HEK293 (cell line): ENCODE measurements at regions not wholly inside any gene's neighbourhood (a gene's known extent, or its start where the extent isn't known, plus 50 kb on each side); places are given as distances from the start of the nearest gene placed in this dataset.

ENCODE experiments used
- CTCF ChIA-PET: fragments of 350-600 bp; formaldehyde crosslinking; extraction: SDS; loops from one replicate; lab custom pipeline; 2021; ENCODE audit warnings: antibody characterized with exemption; lab: Yijun Ruan, JAX
- POLR2A ChIA-PET: fragments of 300-600 bp; formaldehyde crosslinking; extraction: SDS; loops from one replicate; lab custom pipeline; 2020; ENCODE audit warnings: antibody characterized with exemption, inconsistent platforms; lab: Yijun Ruan, JAX
- H3K27ac ChIP-seq: fragments of 200-500 bp; sonication (Bioruptor generic); 2 replicates; pipeline ENCODE4 v1.5.1; 2014; ENCODE audit warnings: low read depth, low read length, control low read depth, inconsistent platforms; ENCODE audit errors: extremely low read depth
- H3K36me3 ChIP-seq, 2 experiments: fragments of 200-500 bp in 1 of 2; sonication (Bioruptor generic) in 1 of 2; 1 replicate in 1 of 2; 2 replicates in 1 of 2; pipeline ENCODE4 v1.5.1; 2014 to 2017; ENCODE audit warnings: inconsistent platforms in 2 of 2, low read length in 2 of 2; ENCODE audit not compliant: control insufficient read depth in 2 of 2, insufficient read depth in 1 of 2
- H3K4me1 ChIP-seq: fragments of 200-500 bp; sonication (Bioruptor generic); 2 replicates; pipeline ENCODE4 v1.5.1; 2014; ENCODE audit warnings: mild to moderate bottlenecking, low read length, inconsistent platforms; ENCODE audit not compliant: control insufficient read depth, insufficient read depth
- H3K4me3 ChIP-seq: 2 replicates; pipeline ENCODE4 v1.5.1; 2011; ENCODE audit warnings: low read depth, mild to moderate bottlenecking, control low read depth, low read length, moderate library complexity
- H3K9me3 ChIP-seq: fragments of 200-500 bp; sonication (Bioruptor generic); 2 replicates; pipeline ENCODE4 v1.5.1; 2014; ENCODE audit warnings: low read depth, low read length, inconsistent platforms; ENCODE audit not compliant: control insufficient read depth, insufficient read depth
- ATF2 ChIP-seq: fragments of 450-650 bp; formaldehyde crosslinking; IDR thresholded peaks from 2 replicates; pipeline ENCODE4 v1.5.1; 2016; ENCODE audit warnings: missing biosample characterization, missing genetic modification characterization, low read depth
- GFI1B ChIP-seq: fragments of 450-650 bp; formaldehyde crosslinking; IDR thresholded peaks from 2 replicates; pipeline ENCODE4 v1.5.1; 2016; ENCODE audit warnings: missing biosample characterization, missing genetic modification characterization
- GLIS1 ChIP-seq: fragments of 450-650 bp; formaldehyde crosslinking; IDR thresholded peaks from 2 replicates; pipeline ENCODE4 v1.5.1; 2016; ENCODE audit warnings: missing biosample characterization, missing genetic modification characterization
- IKZF3 ChIP-seq: fragments of 450-650 bp; IDR thresholded peaks from 2 replicates; pipeline ENCODE4 v1.5.0; 2018; ENCODE audit warnings: missing biosample characterization, mild to moderate bottlenecking, missing genetic modification characterization, moderate library complexity
- KLF9 ChIP-seq: fragments of 450-650 bp; formaldehyde crosslinking; IDR thresholded peaks from 2 replicates; pipeline ENCODE4 v1.5.1; 2016; ENCODE audit warnings: missing biosample characterization, missing genetic modification characterization, low read depth
- MEIS1 ChIP-seq: sonication (generic); formaldehyde crosslinking; IDR thresholded peaks from 2 replicates; pipeline ENCODE4 v1.8.1; 2022; ENCODE audit warnings: missing genetic modification reagents, mild to moderate bottlenecking, borderline replicate concordance
- MZF1 ChIP-seq: fragments of 450-650 bp; formaldehyde crosslinking; IDR thresholded peaks from 2 replicates; pipeline ENCODE4 v1.5.1; 2017; ENCODE audit warnings: missing biosample characterization, missing genetic modification characterization, borderline replicate concordance
- SCRT1 ChIP-seq: fragments of 450-650 bp; formaldehyde crosslinking; IDR thresholded peaks from 2 replicates; pipeline ENCODE4 v1.5.1; 2016; ENCODE audit warnings: missing biosample characterization, missing genetic modification characterization, borderline replicate concordance
- ZNF26 ChIP-seq: fragments of 450-650 bp; formaldehyde crosslinking; IDR thresholded peaks from 2 replicates; pipeline ENCODE4 v1.5.1; 2016; ENCODE audit warnings: missing biosample characterization, missing genetic modification characterization
- ZNF585B ChIP-seq: fragments of 450-650 bp; formaldehyde crosslinking; IDR thresholded peaks from 2 replicates; pipeline ENCODE4 v1.5.1; 2016; ENCODE audit warnings: missing biosample characterization, missing genetic modification characterization
- ZNF792 ChIP-seq: fragments of 450-650 bp; formaldehyde crosslinking; IDR thresholded peaks from 2 replicates; pipeline ENCODE4 v1.5.1; 2016; ENCODE audit warnings: missing biosample characterization, missing genetic modification characterization
- ZSCAN4 ChIP-seq: fragments of 450-650 bp; formaldehyde crosslinking; IDR thresholded peaks from 2 replicates; pipeline ENCODE4 v1.5.1; 2017; ENCODE audit warnings: missing biosample characterization, missing genetic modification characterization
- TF ChIP-seq, protein P1 (sequence below): fragments of 450-650 bp; formaldehyde crosslinking; IDR thresholded peaks from 2 replicates; pipeline ENCODE4 v1.5.1; 2017; ENCODE audit warnings: missing biosample characterization, missing genetic modification characterization
- TF ChIP-seq, protein P2 (sequence below): fragments of 450-650 bp; formaldehyde crosslinking; IDR thresholded peaks from 2 replicates; pipeline ENCODE4 v1.5.1; 2017; ENCODE audit warnings: missing biosample characterization, missing genetic modification characterization
- TF ChIP-seq, protein P3 (sequence below): fragments of 450-650 bp; formaldehyde crosslinking; optimal IDR thresholded peaks from 2 replicates; pipeline ENCODE3; 2016; ENCODE audit warnings: missing biosample characterization, mild to moderate bottlenecking, missing genetic modification characterization

DNA sequence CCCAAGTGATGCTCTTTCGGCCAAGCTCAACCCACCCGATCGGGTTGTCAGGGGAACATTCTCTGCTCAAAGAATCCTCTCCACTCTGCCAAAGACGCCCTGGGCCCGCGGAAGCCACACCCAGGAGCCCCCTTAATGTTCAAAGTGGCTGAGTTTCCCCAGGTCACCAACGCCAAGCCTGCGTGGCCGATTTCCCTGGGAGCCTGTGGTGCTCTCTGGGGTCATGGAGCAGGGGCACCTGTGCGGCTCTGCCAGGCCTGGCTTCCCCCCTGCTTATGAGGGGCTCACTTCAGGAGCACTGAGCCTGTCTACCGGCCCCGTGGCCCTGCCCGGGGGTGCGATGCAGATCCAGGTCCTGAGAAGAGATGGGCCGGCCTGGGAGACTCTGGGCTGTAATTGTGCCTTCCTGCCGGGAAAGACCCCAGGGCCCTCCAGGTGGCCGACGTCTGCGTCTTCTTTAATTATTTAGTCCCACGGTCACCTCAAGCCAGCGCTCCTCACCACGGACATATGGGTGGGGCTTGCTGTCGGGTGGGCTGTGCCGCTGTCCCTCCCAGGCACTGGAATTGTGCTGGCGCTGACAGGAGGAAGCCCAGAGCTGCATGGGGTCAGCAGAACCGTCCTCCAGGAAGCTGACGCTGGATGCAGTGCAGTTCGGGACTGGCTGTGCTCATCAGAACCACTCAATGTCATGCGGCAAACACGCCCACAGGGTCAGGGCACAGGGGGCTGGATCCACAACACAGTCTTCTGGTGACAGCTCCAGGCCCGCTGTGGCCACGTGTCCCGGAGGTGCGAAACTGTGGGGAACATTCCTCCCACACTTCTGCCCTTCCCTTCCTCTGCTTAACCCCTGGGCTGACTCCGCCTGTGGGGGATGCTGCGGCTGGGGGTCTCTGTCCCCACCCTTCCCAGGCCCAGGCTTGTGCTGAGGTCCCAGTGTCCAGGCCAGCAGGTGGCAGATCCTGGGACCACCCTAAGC is 267.6 kb upstream of the SFSWAP start:
- TF ChIP-seq GFI1B (tag by site-specific recombination) = no peak
- no peak for TF ChIP-seq IKZF3
- TF ChIP-seq, protein P1, sequence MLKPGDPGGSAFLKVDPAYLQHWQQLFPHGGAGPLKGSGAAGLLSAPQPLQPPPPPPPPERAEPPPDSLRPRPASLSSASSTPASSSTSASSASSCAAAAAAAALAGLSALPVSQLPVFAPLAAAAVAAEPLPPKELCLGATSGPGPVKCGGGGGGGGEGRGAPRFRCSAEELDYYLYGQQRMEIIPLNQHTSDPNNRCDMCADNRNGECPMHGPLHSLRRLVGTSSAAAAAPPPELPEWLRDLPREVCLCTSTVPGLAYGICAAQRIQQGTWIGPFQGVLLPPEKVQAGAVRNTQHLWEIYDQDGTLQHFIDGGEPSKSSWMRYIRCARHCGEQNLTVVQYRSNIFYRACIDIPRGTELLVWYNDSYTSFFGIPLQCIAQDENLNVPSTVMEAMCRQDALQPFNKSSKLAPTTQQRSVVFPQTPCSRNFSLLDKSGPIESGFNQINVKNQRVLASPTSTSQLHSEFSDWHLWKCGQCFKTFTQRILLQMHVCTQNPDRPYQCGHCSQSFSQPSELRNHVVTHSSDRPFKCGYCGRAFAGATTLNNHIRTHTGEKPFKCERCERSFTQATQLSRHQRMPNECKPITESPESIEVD (tag by site-specific recombination) = no peak
- TF ChIP-seq, protein P2, sequence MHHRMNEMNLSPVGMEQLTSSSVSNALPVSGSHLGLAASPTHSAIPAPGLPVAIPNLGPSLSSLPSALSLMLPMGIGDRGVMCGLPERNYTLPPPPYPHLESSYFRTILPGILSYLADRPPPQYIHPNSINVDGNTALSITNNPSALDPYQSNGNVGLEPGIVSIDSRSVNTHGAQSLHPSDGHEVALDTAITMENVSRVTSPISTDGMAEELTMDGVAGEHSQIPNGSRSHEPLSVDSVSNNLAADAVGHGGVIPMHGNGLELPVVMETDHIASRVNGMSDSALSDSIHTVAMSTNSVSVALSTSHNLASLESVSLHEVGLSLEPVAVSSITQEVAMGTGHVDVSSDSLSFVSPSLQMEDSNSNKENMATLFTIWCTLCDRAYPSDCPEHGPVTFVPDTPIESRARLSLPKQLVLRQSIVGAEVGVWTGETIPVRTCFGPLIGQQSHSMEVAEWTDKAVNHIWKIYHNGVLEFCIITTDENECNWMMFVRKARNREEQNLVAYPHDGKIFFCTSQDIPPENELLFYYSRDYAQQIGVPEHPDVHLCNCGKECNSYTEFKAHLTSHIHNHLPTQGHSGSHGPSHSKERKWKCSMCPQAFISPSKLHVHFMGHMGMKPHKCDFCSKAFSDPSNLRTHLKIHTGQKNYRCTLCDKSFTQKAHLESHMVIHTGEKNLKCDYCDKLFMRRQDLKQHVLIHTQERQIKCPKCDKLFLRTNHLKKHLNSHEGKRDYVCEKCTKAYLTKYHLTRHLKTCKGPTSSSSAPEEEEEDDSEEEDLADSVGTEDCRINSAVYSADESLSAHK = no peak
- no peak for TF ChIP-seq MEIS1 (CRISPR knock-in tag)
- no peak for TF ChIP-seq ATF2 (tag by site-specific recombination)
- TF ChIP-seq KLF9 (tag by site-specific recombination) = no peak
- Histone ChIP-seq H3K4me1 (no peaks in the 10 kb centered on the region), H3K4me3 (no peak overlapping the region), H3K36me3 (no peaks in the 10 kb centered on the region), H3K27ac (no peak overlapping the region), H3K9me3 (no peaks in the 10 kb centered on the region)
- ChIA-PET CTCF (no interaction called here), POLR2A (no interaction called here)

DNA sequence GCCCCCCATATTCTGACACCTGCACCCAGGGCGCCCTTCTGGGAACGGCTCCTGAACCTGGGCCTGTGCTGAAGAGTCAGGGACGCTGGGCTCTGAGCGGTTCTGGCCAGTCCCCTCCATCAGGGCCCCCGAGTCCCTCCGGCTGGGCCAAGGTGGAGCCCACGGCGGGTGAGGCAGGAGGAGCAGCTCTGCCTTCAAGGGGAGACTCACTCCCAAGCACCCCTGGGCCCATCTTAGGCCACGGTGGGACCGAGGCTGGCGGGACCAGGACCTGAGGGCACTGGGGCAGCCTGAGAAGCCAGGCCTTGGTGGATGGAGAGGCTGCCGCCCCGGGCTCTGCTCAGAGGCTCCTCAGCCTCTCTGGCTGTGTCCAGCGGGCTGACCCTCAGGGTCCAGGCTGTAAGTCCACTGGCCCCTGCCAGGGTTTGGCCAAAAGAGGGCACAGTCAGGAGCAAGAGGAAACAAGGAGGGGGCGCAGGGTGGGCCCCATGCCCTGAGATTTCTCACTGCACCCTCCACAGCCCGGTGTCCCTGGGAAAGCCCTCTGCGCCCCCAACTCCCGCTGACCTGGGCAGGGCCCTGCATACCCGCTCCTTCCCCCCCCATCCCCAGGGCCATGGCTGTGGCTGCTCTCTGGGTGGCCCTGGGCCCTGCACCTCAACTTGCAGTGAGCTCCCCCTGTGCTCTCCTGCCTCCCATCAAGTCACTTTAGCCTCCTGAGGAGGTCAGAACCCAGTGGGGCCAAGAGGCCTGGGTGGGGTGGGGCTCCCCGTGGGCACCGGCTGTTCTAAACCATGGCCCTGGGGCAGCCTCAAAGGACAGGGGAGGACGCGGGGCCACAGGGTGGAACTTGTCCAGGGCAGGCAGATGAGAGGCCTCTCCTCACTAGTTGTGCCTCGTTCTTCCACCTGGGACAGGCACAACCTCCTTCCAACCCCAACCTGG is 266.4 kb upstream of the SFSWAP start:
- no peak overlapping the region for H3K27ac ChIP-seq
- H3K4me1 ChIP-seq = no peaks in the 10 kb centered on the region
- CTCF ChIA-PET = interaction anchor here (0.7 kb wide), 1 partner anchor 1924 kb away, joined by 4 read pairs; no protein-coding TSS in a partner anchor
- no peak overlapping the region for H3K4me3 ChIP-seq
- POLR2A ChIA-PET = no interaction called here
- no peak for TF ChIP-seq MZF1 (tag by site-specific recombination)
- TF ChIP-seq GLIS1 (tag by site-specific recombination) = peak; percentile 61
- H3K9me3 ChIP-seq = no peaks in the 10 kb centered on the region
- H3K36me3 ChIP-seq = no peaks in the 10 kb centered on the region

GRCh38 chr12:131445184-131445774 is 265.6 kb upstream of the SFSWAP start:
- no peak overlapping the region for H3K27ac ChIP-seq
- no peak overlapping the region for H3K4me3 ChIP-seq
- ChIA-PET CTCF (interaction anchor here (0.7 kb wide), 1 partner anchor 1925 kb away, joined by 4 read pairs; no protein-coding TSS in a partner anchor), POLR2A (no interaction called here)
- no peaks in the 10 kb centered on the region for H3K9me3 ChIP-seq
- H3K36me3 ChIP-seq = no peaks in the 10 kb centered on the region
- H3K4me1 ChIP-seq = no peaks in the 10 kb centered on the region
- TF ChIP-seq ZNF792 (tag by site-specific recombination) (no peak), ZNF26 (no peak), SCRT1 (no peak), GFI1B (tag by site-specific recombination) (no peak), ZSCAN4 (no peak), ZNF585B (tag by site-specific recombination) (no peak)
- TF ChIP-seq, protein P3, sequence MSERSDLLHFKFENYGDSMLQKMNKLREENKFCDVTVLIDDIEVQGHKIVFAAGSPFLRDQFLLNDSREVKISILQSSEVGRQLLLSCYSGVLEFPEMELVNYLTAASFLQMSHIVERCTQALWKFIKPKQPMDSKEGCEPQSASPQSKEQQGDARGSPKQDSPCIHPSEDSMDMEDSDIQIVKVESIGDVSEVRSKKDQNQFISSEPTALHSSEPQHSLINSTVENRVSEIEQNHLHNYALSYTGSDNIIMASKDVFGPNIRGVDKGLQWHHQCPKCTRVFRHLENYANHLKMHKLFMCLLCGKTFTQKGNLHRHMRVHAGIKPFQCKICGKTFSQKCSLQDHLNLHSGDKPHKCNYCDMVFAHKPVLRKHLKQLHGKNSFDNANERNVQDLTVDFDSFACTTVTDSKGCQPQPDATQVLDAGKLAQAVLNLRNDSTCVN (tag by site-specific recombination) = no peak
